ENCODE measurements at regions not wholly inside any gene's neighbourhood (a gene's known extent, or its start where the extent isn't known, plus 50 kb on each side); places are given as distances from the start of the nearest gene placed in this dataset.

GRCh38 chr5:96072138-96072790, 110.6 kb upstream of the ELL2 start:
- H3K9me3 Mint-ChIP-seq (ENCODE audit: low read depth): peaks cover 2% of the 10 kb centered on the region
- no peak for TF ChIP-seq CTCF (IDR thresholded peaks at IDR 0.05; ENCODE audit: unreplicated experiment)
- no peak overlapping the region for H3K27ac Mint-ChIP-seq
- H3K36me3 Mint-ChIP-seq (ENCODE audit: insufficient read depth): no peaks in the 10 kb centered on the region
- H3K4me1 Mint-ChIP-seq (ENCODE audit: low read depth): peaks cover 11% of the 10 kb centered on the region
- H3K4me3 Mint-ChIP-seq (ENCODE audit: low read depth): no peak overlapping the region
- no peak for DNase-seq (ENCODE audit: low spot score, unreplicated experiment)
- H3K27me3 Mint-ChIP-seq: no peaks in the 10 kb centered on the region

GRCh38 chr5:96070622-96071225, 109.1 kb upstream of the ELL2 start:
- no peak for DNase-seq (ENCODE audit: low spot score, unreplicated experiment)
- H3K4me3 Mint-ChIP-seq (ENCODE audit: low read depth): no peak overlapping the region
- no peaks in the 10 kb centered on the region for H3K27me3 Mint-ChIP-seq
- H3K36me3 Mint-ChIP-seq (ENCODE audit: insufficient read depth): no peaks in the 10 kb centered on the region
- no peak for TF ChIP-seq CTCF (IDR thresholded peaks at IDR 0.05; ENCODE audit: unreplicated experiment)
- H3K27ac Mint-ChIP-seq: no peak overlapping the region
- peaks cover 2% of the 10 kb centered on the region for H3K9me3 Mint-ChIP-seq (ENCODE audit: low read depth)
- peaks cover 16% of the 10 kb centered on the region for H3K4me1 Mint-ChIP-seq (ENCODE audit: low read depth)

GRCh38 chr5:96067894-96068614, 106.4 kb upstream of the ELL2 start:
- TF ChIP-seq CTCF (IDR thresholded peaks at IDR 0.05; ENCODE audit: unreplicated experiment): no peak
- Mint-ChIP-seq H3K27ac (no peak overlapping the region), H3K4me1 (ENCODE audit: low read depth) (peaks cover 9% of the 10 kb centered on the region), H3K36me3 (ENCODE audit: insufficient read depth) (no peaks in the 10 kb centered on the region), H3K4me3 (ENCODE audit: low read depth) (no peak overlapping the region), H3K9me3 (ENCODE audit: low read depth) (no peaks in the 10 kb centered on the region), H3K27me3 (no peaks in the 10 kb centered on the region)
- no peak for DNase-seq (ENCODE audit: low spot score, unreplicated experiment)

GRCh38 chr5:96067251-96067650, 105.6 kb upstream of the ELL2 start:
- no peak overlapping the region for H3K4me3 Mint-ChIP-seq (ENCODE audit: low read depth)
- H3K27ac Mint-ChIP-seq: no peak overlapping the region

More at GRCh38 chr5:96067251-96067650, 105.6 kb upstream of the ELL2 start:
- Mint-ChIP-seq H3K9me3 (ENCODE audit: low read depth) (no peaks in the 10 kb centered on the region), H3K36me3 (ENCODE audit: insufficient read depth) (no peaks in the 10 kb centered on the region), H3K27me3 (no peaks in the 10 kb centered on the region), H3K4me1 (ENCODE audit: low read depth) (peaks cover 9% of the 10 kb centered on the region)
- DNase-seq (ENCODE audit: low spot score, unreplicated experiment): no peak
- no peak for TF ChIP-seq CTCF (IDR thresholded peaks at IDR 0.05; ENCODE audit: unreplicated experiment)
